GM12873 (cell line): ENCODE measurements at regions not wholly inside any gene's neighbourhood (a gene's known extent, or its start where the extent isn't known, plus 50 kb on each side); places are given as distances from the start of the nearest gene placed in this dataset.

ENCODE experiments used
- TF ChIP-seq, protein P1 (sequence below): IDR thresholded peaks from 2 replicates; pipeline ENCODE4 v1.5.1; 2012; ENCODE audit warnings: low read depth, mild to moderate bottlenecking, moderate library complexity, low read length, control low read depth; ENCODE audit not compliant: insufficient read depth; ENCODE audit errors: missing control alignments

DNA sequence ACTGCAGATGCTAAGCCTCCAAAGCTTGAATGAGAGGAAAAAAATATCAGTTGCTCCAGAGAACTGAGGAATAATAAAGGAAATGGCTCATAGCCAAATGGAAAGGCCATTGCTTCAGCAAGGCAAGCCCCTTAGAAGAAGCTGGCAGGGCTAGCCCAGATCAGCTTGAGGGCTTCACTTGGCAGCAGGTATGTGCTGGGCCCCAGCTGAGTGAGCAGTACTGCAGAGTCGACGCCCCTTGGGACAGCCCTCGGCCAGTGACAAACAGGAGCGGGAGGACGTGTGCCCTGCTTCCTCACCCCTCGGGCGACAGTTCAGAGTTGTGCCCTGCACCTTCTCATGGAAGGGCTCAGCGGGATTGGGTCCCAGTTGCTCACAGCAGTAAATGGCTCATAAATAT is 1031.2 kb upstream of the TMEM132C start:
- TF ChIP-seq, protein P1, sequence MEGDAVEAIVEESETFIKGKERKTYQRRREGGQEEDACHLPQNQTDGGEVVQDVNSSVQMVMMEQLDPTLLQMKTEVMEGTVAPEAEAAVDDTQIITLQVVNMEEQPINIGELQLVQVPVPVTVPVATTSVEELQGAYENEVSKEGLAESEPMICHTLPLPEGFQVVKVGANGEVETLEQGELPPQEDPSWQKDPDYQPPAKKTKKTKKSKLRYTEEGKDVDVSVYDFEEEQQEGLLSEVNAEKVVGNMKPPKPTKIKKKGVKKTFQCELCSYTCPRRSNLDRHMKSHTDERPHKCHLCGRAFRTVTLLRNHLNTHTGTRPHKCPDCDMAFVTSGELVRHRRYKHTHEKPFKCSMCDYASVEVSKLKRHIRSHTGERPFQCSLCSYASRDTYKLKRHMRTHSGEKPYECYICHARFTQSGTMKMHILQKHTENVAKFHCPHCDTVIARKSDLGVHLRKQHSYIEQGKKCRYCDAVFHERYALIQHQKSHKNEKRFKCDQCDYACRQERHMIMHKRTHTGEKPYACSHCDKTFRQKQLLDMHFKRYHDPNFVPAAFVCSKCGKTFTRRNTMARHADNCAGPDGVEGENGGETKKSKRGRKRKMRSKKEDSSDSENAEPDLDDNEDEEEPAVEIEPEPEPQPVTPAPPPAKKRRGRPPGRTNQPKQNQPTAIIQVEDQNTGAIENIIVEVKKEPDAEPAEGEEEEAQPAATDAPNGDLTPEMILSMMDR = no peak

DNA sequence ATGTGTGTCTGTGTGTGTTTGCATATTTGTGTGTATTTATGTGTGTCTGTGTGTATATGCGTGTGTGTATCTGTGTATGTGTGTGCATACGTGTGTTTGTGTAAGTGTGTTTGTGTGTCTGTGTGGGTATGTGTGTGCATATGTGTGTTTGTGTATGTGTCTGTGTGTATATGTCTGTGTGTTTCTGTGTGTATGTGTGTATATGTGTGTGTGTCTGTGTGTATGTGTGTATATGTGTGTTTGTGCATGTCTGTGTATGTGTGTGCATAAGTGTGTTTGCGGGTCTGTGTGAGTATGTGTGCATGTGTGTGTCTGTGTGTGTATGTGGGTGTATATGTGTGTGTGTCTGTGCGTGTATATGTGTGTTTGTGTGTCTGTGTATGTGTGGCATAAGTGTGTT is 1030.5 kb upstream of the TMEM132C start:
- TF ChIP-seq, protein P1 = no peak

GRCh38 chr12:127237151-127237550 is 1029.8 kb upstream of the TMEM132C start:
- TF ChIP-seq, protein P1 = no peak

DNA sequence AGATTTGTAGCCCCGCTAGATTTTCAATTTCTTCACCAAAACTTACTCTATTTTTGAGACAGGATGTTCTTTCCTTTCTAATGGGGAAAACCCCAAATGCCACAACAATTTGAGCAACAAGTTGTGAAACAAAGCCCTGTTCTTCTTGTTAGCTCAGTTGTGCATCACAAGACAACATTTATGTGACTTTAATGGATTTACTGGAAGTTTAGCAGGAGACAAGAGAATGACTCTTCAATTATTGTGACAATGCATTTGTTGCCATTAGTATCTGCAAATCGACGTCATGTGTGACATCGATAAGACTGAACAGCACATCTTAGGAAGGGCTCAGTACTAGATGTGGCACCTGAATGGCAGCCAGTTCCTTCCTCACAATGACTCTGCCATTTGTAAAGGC is 1028.9 kb upstream of the TMEM132C start:
- TF ChIP-seq, protein P1 = no peak

DNA sequence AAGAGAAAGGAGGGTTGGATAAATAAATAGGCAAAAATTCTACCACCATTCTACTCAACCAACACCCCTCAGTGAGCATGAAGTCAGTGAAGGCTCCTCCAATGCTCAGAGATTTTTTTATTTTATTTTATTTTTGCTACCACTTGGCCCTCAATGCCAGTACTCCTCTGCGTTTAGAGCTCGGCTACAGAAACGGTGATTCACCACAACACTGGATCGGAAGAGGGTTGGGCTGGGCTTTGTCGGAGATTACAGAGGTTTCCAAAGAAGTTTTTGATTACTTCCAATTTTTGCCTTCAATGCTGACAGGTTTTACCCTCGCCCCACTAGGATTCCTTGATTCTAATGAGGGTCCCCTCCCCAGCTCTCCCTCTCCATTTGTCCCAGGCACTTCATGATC is 1027.2 kb upstream of the TMEM132C start:
- TF ChIP-seq, protein P1 = no peak

GRCh38 chr12:127240249-127240929 is 1026.6 kb upstream of the TMEM132C start:
- TF ChIP-seq, protein P1 = no peak

DNA sequence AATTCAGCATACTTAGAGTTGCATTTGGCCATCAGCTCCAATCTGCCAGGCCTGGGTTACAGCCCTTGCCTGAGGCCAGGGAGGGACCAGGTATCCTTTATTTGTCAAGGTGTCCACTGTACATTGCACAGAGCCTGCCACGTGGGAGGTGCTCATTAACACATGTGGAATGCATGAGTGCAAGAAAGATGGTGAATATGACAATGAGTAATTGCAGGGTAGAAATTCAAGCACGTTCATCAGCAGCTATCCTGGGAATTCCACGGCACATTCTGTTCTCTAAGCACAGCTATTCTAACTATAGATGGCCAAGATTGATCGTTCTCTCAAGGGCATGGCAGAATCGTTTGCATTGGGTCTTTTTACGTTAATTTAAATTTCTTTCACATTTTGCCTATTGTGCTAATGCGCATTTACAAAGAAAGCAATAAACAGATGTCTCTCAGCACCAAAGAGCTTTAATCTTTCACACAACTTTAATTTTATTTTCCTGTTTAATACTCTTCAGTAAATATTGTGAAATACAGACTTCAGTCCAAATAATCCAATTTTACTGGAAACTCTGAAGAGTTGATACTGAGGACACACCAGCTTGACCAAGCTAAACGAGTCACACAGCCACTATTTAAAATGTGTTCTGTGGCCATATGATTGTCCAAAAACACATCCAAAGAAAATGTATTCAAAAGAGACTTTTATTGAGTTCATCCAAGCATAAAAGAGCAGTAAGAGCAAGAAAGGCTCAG is 1025.7 kb upstream of the TMEM132C start:
- TF ChIP-seq, protein P1 = no peak
